Right ventricle myocardium inferior (tissue), 1 donor: ENCODE measurements at regions not wholly inside any gene's neighbourhood (a gene's known extent, or its start where the extent isn't known, plus 50 kb on each side); places are given as distances from the start of the nearest gene placed in this dataset.

Source experiments
- ATAC-seq: fragments of 200-7000 bp; cut with Tn5 transposase; one replicate; pipeline ENCODE4 v1.9.1; 2020; ENCODE audit warnings: mild to moderate bottlenecking, moderate library complexity
- DNase-seq: peaks from one replicate; pipeline ENCODE4 v3.0.0; 2021; ENCODE audit errors: missing footprints
- intact Hi-C: fragments of 100-400 bp; cut with DNase I; formaldehyde crosslinking; loops from one replicate; pipeline ENCODE4 v1.11.0; 2022
- donor health status: DM: no; HTN: yes; CAD: no; lungs with severe emphysema.

GRCh38 chr13:105545811-105546210, 989.7 kb downstream of the EFNB2 start:
- intact Hi-C loops, result no loop called here
- ATAC-seq (no peak), DNase-seq (no peak)

- ATAC-seq, result no peak
- intact Hi-C loops, result no loop called here
- no peak for DNase-seq
Observed at GRCh38 chr13:105543742-105544141, 991.7 kb downstream of the EFNB2 start.

GRCh38 chr13:105541565-105541964, 993.9 kb downstream of the EFNB2 start:
- intact Hi-C loops, result no loop called here
- DNase-seq (no peak), ATAC-seq (no peak)

GRCh38 chr13:105538346-105538745, 997.1 kb downstream of the EFNB2 start:
- ATAC-seq (no peak), DNase-seq (no peak)
- intact Hi-C loops, result no loop called here

- DNase-seq (no peak), ATAC-seq (no peak)
- intact Hi-C loops, result no loop called here
Observed at GRCh38 chr13:105537113-105537512, 998.3 kb downstream of the EFNB2 start.

GRCh38 chr13:105530468-105530867, 1005.0 kb downstream of the EFNB2 start:
- intact Hi-C loops, result no loop called here
- ATAC-seq, result no peak
- DNase-seq, result no peak

- DNase-seq (no peak), ATAC-seq (no peak)
- intact Hi-C loops, result no loop called here
Observed at GRCh38 chr13:105527127-105527526, 1008.3 kb downstream of the EFNB2 start.

- no peak for ATAC-seq
- intact Hi-C loops, result no loop called here
- DNase-seq, result no peak
Observed at GRCh38 chr13:105519771-105520170, 1015.7 kb downstream of the EFNB2 start.

GRCh38 chr13:105518086-105518485, 1017.4 kb downstream of the EFNB2 start:
- ATAC-seq (no peak), DNase-seq (no peak)
- intact Hi-C loops, result no loop called here

- ATAC-seq (no peak), DNase-seq (no peak)
- intact Hi-C loops, result no loop called here
Observed at GRCh38 chr13:105514401-105514800, 1021.1 kb downstream of the EFNB2 start.

- ATAC-seq, result no peak
- intact Hi-C loops, result no loop called here
- DNase-seq, result no peak
Observed at GRCh38 chr13:105513448-105513847, 1022.0 kb downstream of the EFNB2 start.

- intact Hi-C loops, result no loop called here
- no peak for ATAC-seq
- DNase-seq, result no peak
Observed at GRCh38 chr13:105509981-105510762, 1025.3 kb downstream of the EFNB2 start.

GRCh38 chr13:105506463-105506862, 1029.0 kb downstream of the EFNB2 start:
- ATAC-seq (no peak), DNase-seq (no peak)
- intact Hi-C loops, result no loop called here

GRCh38 chr13:105502193-105502592, 1033.3 kb downstream of the EFNB2 start:
- DNase-seq, result no peak
- intact Hi-C loops, result no loop called here
- ATAC-seq, result no peak

- DNase-seq, result no peak
- intact Hi-C loops, result no loop called here
- ATAC-seq, result no peak
Observed at GRCh38 chr13:105497597-105497996, 1037.9 kb downstream of the EFNB2 start.

- ATAC-seq (no peak), DNase-seq (no peak)
- intact Hi-C loops, result no loop called here
Observed at GRCh38 chr13:105492216-105492615, 1043.2 kb downstream of the EFNB2 start.

GRCh38 chr13:105491345-105491744, 1044.1 kb downstream of the EFNB2 start:
- intact Hi-C loops, result no loop called here
- ATAC-seq (no peak), DNase-seq (no peak)

- DNase-seq, result no peak
- no peak for ATAC-seq
- intact Hi-C loops, result no loop called here
Observed at GRCh38 chr13:105485081-105485480, 1050.4 kb downstream of the EFNB2 start.

GRCh38 chr13:105474983-105475610, 1060.4 kb downstream of the EFNB2 start:
- intact Hi-C loops, result no loop called here
- no peak for DNase-seq
- ATAC-seq, result no peak

- intact Hi-C loops, result no loop called here
- ATAC-seq, result no peak
Observed at GRCh38 chr13:105471673-105472072, 1063.8 kb downstream of the EFNB2 start.

GRCh38 chr13:105466376-105466775, 1069.1 kb downstream of the EFNB2 start:
- ATAC-seq, result no peak
- DNase-seq, result no peak
- intact Hi-C loops, result no loop called here

More at GRCh38 chr13:105471673-105472072, 1063.8 kb downstream of the EFNB2 start:
- DNase-seq, result no peak
